Tibial nerve (tissue), 4 donors: ENCODE measurements at regions not wholly inside any gene's neighbourhood (a gene's known extent, or its start where the extent isn't known, plus 50 kb on each side); places are given as distances from the start of the nearest gene placed in this dataset.
"Not testable (repeated sequence)": the region's sequence is repeated elsewhere in the genome, so short reads cannot be mapped to it uniquely, and the experiment has no call there.

Experiments
- EP300 ChIP-seq, 2 donors: sonication (generic); formaldehyde crosslinking; IDR thresholded peaks; one replicate each; pipeline ENCODE4 v1.6.1; 2017; ENCODE audit warnings: antibody characterized with exemption in 2 of 2, mild to moderate bottlenecking in 1 of 2
- TF ChIP-seq, protein P1 (sequence below), 5 experiments: fragments of 200-600 bp in 3 of 5; fragments of 450-650 bp in 2 of 5; sonication (generic) in 3 of 5; IDR thresholded peaks; one replicate each; pipeline ENCODE4 v1.5.1; 2016 to 2019; ENCODE audit warnings: antibody characterized with exemption in 5 of 5, mild to moderate bottlenecking in 3 of 5, moderate library complexity in 2 of 5

GRCh38 chr10:65269551-65269950, 1656.3 kb upstream of the LRRTM3 start:
- not testable (repeated sequence) for TF ChIP-seq EP300 (IDR thresholded peaks at IDR 0.05)
- TF ChIP-seq, protein P1, sequence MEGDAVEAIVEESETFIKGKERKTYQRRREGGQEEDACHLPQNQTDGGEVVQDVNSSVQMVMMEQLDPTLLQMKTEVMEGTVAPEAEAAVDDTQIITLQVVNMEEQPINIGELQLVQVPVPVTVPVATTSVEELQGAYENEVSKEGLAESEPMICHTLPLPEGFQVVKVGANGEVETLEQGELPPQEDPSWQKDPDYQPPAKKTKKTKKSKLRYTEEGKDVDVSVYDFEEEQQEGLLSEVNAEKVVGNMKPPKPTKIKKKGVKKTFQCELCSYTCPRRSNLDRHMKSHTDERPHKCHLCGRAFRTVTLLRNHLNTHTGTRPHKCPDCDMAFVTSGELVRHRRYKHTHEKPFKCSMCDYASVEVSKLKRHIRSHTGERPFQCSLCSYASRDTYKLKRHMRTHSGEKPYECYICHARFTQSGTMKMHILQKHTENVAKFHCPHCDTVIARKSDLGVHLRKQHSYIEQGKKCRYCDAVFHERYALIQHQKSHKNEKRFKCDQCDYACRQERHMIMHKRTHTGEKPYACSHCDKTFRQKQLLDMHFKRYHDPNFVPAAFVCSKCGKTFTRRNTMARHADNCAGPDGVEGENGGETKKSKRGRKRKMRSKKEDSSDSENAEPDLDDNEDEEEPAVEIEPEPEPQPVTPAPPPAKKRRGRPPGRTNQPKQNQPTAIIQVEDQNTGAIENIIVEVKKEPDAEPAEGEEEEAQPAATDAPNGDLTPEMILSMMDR (IDR thresholded peaks at IDR 0.05), result not testable (repeated sequence)
